ENCODE measurements at regions not wholly inside any gene's neighbourhood (a gene's known extent, or its start where the extent isn't known, plus 50 kb on each side); places are given as distances from the start of the nearest gene placed in this dataset.

GRCh38 chr5:31084871-31085270 lies 108.6 kb upstream of the CDH6 start:
- TF ChIP-seq CTCF (IDR thresholded peaks at IDR 0.05) (no peak), POLR2A (IDR thresholded peaks at IDR 0.05) (no peak), EP300 (IDR thresholded peaks at IDR 0.05) (no peak)

Data from ovary (tissue), 3 donors.